GM13977 (cell line): ENCODE measurements at regions not wholly inside any gene's neighbourhood (a gene's known extent, or its start where the extent isn't known, plus 50 kb on each side); places are given as distances from the start of the nearest gene placed in this dataset.

Experiments used
- DNase-seq: peaks from one replicate; pipeline ENCODE4 v3.0.0; 2012; ENCODE audit warnings: low spot score
- in situ Hi-C: fragments of 300-500 bp; cut with MboI; formaldehyde crosslinking; loops from one replicate; pipeline ENCODE4 v1.12.0; 2022; ENCODE audit warnings: low sequenced_read_pairs, low pct_unique_long_range_greater_than_20kb, mixed read lengths, inconsistent platforms; ENCODE audit not compliant: unreplicated experiment
- TF ChIP-seq, protein P1 (sequence below): IDR thresholded peaks from 2 replicates; pipeline ENCODE4 v1.5.1; 2012; ENCODE audit warnings: mild to moderate bottlenecking, control low read depth; ENCODE audit not compliant: insufficient read depth; ENCODE audit errors: extremely low read depth, missing control alignments

DNA sequence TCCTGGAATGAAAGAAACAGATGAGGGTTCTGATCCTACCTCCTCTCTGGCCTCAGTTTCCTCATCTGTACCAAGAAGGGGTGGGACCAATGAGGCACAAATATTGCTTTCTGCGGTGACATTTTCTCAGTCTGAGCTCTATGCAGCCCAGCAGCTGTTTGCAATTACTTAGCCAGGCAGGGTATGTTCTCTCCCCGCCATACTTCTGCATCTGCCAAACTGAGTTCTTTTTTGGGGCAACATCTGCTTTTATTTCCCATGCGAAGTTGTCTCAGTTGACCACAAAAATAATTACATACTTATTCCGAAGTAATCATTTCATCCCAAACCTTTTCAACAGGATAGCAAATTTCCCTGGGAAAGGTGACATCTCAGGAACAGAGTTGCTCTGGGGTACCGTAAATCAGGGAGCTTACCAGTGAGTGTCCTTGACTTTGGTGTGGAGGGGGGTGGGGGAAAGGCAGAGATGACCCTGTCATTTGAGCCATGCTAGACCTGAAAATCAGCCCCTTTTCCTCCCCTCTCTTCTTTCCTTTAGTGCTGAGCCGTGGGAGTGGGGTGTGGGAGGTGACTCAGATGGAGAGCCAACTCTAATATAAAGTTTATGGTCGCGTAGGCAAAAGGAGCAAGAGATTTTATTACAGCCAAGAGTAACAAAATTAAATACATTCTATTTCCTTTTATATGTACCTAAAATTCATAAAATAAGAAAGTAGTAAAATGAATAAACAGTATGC is 165.7 kb upstream of the KL start:
- TF ChIP-seq, protein P1, sequence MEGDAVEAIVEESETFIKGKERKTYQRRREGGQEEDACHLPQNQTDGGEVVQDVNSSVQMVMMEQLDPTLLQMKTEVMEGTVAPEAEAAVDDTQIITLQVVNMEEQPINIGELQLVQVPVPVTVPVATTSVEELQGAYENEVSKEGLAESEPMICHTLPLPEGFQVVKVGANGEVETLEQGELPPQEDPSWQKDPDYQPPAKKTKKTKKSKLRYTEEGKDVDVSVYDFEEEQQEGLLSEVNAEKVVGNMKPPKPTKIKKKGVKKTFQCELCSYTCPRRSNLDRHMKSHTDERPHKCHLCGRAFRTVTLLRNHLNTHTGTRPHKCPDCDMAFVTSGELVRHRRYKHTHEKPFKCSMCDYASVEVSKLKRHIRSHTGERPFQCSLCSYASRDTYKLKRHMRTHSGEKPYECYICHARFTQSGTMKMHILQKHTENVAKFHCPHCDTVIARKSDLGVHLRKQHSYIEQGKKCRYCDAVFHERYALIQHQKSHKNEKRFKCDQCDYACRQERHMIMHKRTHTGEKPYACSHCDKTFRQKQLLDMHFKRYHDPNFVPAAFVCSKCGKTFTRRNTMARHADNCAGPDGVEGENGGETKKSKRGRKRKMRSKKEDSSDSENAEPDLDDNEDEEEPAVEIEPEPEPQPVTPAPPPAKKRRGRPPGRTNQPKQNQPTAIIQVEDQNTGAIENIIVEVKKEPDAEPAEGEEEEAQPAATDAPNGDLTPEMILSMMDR: no peak
- no peak for DNase-seq
- in situ Hi-C loops: no loop called here

DNA sequence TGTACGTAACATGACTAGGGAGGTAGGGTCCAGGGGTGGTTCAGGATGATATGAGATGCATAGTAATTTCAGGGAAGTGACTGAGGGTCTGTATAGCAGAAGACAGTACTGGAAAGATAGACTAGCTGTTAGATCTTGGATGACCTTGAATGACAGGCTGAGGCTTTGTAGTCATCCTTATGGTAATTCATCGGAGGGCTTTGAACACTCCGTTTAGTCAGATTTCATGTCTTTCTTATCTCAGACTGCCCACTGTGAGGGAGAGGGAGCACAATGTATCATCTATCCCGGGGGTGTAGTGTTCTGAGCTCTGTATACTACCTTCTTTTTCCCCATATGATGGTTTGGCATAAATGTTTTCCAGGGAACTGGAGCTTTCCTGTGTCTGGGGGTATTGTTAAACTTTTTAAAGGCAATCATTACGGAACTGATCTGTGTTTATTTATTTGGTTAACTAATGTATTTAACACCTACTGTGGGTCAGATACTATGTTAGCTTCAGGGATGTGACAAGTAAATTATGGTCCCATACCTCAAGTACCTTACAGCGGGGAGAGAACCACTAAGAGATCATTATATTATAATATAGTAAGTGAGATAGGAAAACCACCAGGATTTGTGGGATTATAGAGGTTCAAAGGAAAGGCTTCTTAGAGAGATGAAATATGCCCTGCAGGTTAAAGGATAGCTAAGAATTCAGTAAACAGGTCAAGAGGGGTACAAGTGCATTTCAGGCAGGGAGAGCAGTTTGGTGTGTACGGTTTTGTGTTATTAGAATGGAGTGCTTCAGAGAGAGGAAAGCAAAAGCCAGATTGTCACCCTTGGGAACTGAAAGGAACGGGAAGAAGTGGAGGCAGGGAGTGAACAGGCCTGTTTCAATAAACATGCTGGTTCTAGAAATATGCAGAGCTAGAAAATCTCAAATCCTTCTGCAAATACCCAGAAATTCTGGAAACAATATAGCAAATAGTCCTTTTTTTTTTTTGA is 164.8 kb upstream of the KL start:
- in situ Hi-C loops: no loop called here
- DNase-seq: no peak
- TF ChIP-seq, protein P1: no peak

DNA sequence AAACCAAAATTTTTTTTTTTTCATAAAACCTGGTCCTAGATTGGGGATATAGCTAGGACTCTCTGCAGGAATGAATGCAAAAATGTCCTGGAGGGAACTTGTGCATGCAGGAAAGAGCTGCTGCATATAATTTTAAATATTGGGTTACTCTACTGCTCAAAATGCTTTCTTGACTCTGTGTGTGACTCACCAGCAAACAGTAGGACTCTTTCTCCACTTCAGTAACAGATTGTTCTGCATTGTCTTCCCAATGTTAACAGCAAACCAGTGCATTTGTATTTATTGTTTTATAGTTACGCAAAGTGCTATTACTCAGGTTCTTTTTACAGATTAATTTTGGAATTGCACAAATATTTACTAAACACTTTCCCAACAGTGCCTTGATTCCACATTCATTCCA is 163.7 kb upstream of the KL start:
- TF ChIP-seq, protein P1: no peak
- in situ Hi-C loops: no loop called here
- DNase-seq: no peak

DNA sequence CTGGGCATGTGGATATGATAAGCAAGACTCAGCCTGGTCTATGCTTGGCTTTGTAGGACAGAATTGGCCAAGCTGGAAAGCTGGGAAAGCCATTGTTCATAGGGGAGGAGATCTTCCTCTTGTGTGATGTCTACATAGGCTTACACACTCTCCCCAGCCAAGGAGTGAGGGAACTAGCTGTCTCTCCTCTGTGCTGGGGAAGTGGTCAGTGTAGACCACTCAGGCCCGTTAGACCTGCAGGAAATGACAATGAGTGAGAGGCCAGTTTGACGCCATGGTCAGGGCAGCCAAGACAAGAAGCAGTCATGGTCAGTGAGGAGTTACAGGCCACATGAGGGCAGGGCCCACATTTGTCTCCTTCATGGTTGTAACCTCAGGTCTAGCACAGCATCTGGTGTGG is 159.1 kb upstream of the KL start:
- in situ Hi-C loops: no loop called here
- no peak for DNase-seq
- TF ChIP-seq, protein P1: no peak

DNA sequence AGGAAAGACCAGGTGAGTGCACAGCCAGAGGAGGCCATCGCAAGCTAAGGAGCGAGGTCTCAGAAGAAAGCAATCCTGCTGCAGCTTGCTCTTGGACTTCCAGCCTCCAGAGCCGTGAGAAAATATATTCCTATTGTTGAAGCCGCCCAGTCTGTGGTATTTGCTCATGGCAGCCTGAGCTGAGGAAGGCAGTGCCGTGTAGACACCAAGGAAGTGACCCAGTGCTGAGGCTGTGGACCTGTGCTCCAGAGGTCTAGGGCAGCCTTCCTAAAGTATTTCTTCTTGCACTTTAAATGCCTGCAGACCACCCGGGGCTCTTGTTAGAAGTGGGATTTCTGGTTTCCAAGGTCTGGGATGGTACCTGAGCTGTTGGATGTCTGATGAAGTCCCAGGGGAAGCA is 158.5 kb upstream of the KL start:
- TF ChIP-seq, protein P1: no peak
- no peak for DNase-seq
- in situ Hi-C loops: no loop called here

DNA sequence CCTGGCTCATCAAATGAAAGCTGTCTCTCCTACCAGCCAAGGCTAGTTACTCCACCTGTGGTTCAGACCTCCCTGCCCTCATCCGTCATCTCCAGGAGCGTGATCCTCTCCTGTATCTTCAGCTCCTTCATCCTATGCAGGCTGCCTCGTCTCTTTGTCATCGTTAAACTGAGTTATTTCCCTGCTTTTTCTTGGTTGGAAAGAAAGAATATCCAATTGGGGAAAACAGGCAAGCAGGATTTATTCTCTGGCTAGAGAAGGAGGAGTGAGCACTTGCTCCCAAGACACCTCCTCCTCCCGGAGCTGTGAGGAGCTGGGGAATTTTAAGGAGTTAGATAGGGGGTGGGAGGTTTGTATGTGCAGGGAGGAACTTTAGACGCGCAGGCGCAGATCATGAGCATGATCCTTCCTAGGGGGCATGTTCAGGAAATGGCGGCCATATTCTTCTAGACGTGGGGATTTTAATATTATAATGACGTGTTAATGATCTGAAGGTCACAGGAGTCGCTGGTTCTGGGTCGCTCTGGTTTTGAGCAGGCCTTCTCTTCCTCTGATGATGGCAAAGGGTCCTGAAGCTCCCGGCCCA is 156.4 kb upstream of the KL start:
- in situ Hi-C loops: no loop called here
- no peak for DNase-seq
- TF ChIP-seq, protein P1: no peak
